PC-9 (cell line): ENCODE measurements at regions not wholly inside any gene's neighbourhood (a gene's known extent, or its start where the extent isn't known, plus 50 kb on each side); places are given as distances from the start of the nearest gene placed in this dataset.

Experiments
- EZH2 ChIP-seq: fragments of 200-600 bp; sonication (generic); IDR thresholded peaks from 2 replicates; pipeline ENCODE4 v1.8.0; 2017; ENCODE audit warnings: antibody characterized with exemption, low read depth
- TF ChIP-seq, protein P1 (sequence below): fragments of 200-600 bp; sonication (generic); conservative IDR thresholded peaks from 2 replicates; pipeline ENCODE4 v1.6.1; 2017; ENCODE audit warnings: mixed run types, antibody characterized with exemption, mild to moderate bottlenecking, moderate library complexity

DNA sequence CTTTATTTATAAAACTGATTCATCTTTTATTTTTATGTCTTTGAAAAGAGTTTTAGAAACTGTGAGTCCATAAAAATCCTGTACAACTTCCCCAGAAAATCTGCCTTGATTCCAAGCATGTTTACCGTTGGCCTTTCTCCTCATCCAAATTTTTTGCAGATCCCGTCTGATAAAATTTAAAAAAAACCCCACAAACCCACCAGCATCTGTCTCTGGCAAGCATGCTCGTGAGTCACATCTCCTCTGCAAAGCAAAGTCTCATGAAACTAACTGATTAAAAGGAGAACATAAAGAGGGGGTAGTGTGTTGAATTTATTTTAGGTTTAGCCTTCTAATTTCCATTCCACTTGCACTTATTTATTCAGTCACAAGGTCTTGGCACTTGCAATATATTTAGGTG lies 109.4 kb downstream of the MAT2B start:
- TF ChIP-seq, protein P1, sequence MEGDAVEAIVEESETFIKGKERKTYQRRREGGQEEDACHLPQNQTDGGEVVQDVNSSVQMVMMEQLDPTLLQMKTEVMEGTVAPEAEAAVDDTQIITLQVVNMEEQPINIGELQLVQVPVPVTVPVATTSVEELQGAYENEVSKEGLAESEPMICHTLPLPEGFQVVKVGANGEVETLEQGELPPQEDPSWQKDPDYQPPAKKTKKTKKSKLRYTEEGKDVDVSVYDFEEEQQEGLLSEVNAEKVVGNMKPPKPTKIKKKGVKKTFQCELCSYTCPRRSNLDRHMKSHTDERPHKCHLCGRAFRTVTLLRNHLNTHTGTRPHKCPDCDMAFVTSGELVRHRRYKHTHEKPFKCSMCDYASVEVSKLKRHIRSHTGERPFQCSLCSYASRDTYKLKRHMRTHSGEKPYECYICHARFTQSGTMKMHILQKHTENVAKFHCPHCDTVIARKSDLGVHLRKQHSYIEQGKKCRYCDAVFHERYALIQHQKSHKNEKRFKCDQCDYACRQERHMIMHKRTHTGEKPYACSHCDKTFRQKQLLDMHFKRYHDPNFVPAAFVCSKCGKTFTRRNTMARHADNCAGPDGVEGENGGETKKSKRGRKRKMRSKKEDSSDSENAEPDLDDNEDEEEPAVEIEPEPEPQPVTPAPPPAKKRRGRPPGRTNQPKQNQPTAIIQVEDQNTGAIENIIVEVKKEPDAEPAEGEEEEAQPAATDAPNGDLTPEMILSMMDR: no peak
- no peak for TF ChIP-seq EZH2
